GM12892 (cell line): ENCODE measurements at regions not wholly inside any gene's neighbourhood (a gene's known extent, or its start where the extent isn't known, plus 50 kb on each side); places are given as distances from the start of the nearest gene placed in this dataset.

Experiments
- POLR2A ChIP-seq: IDR thresholded peaks from 2 replicates; pipeline ENCODE4 v1.6.1; 2011; ENCODE audit warnings: low read depth, low read length, control low read depth
- POLR2AphosphoS5 ChIP-seq: IDR thresholded peaks from 2 replicates; pipeline ENCODE4 v1.6.1; 2011; ENCODE audit warnings: low read depth, low read length, control low read depth

DNA sequence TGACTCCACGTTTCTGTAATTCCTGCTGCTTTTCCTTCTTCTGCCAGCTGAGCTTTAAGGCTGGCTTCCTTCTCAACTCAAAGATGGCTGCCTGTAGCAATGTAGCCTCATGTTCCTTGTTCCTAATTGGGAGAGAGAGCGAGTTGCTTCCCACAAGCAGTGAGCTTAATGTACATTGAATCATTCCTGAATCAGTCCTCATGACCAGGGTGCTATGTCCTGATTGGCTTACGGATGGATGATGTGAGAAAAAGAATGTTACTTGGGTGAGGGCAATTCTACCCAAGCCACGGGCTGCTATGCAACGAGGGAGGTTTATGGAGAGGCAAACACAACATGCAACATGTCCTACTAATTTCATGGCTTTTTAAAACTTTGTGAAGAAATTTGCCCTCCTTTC is 356.2 kb downstream of the RASEF start:
- TF ChIP-seq POLR2A (no peak), POLR2AphosphoS5 (no peak)
